Endothelial cell of umbilical vein (primary cell): ENCODE measurements at regions not wholly inside any gene's neighbourhood (a gene's known extent, or its start where the extent isn't known, plus 50 kb on each side); places are given as distances from the start of the nearest gene placed in this dataset.

ENCODE experiments used
- CTCF ChIP-seq, 2 donors: IDR thresholded peaks; 1 replicate in 1 of 2; 2 replicates in 1 of 2; pipeline ENCODE4 v1.5.1; 2011; ENCODE audit warnings: low read length in 2 of 2, mild to moderate bottlenecking in 2 of 2, moderate library complexity in 2 of 2, control low read depth in 1 of 2, inconsistent platforms in 1 of 2, low read depth in 1 of 2; ENCODE audit not compliant: insufficient read depth in 1 of 2; ENCODE audit errors: extremely low read depth in 1 of 2
- POLR2A ChIP-seq: IDR thresholded peaks from 2 replicates; pipeline ENCODE4 v1.6.1; 2012; ENCODE audit warnings: low read depth, mild to moderate bottlenecking, control low read depth, low read length

GRCh38 chr1:67634396-67634935, 50.5 kb upstream of the GADD45A start:
- no peak for TF ChIP-seq CTCF (IDR thresholded peaks at IDR 0.05; ENCODE audit: extremely low read depth in 1 of 2, insufficient read depth in 1 of 2, low read depth in 1 of 2, low read length in 2 of 2)
- TF ChIP-seq POLR2A, result no peak
